GM19239 (cell line): ENCODE measurements at regions not wholly inside any gene's neighbourhood (a gene's known extent, or its start where the extent isn't known, plus 50 kb on each side); places are given as distances from the start of the nearest gene placed in this dataset.
A peak's percentile ranks its signal among the peaks of the same experiment; 100 is the strongest.
"Not testable (repeated sequence)": the region's sequence is repeated elsewhere in the genome, so short reads cannot be mapped to it uniquely, and the experiment has no call there.

Experiments
- DNase-seq: peaks from one replicate; pipeline ENCODE4 v3.0.0; 2011; ENCODE audit warnings: low spot score; ENCODE audit not compliant: insufficient read length
- FAIRE-seq: peaks from 2 replicates; lab custom pipeline; 2011; peaks lifted over from hg19 to GRCh38; lab: Jason Lieb, UNC

DNA sequence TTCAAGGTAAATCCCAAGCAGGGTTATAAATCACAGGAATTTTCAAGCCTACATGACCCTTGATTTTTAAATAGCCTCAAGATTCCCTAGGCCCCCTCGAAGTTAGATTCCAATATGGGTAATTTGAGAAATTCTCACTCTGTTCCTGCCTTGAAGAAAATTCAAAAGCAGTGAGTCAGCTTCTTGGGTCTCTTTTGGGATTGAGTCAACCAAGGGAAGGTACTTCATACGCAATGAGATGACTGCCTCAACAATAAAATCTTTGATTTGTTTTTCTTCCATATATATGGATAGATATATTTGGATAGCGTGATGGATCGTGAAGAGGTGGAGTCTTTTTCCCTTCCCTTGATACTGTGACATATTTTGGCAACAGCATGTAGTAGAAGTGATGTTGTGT lies 180.4 kb upstream of the ATP2B1 start:
- DNase-seq (no peak), FAIRE-seq (no peak)

DNA sequence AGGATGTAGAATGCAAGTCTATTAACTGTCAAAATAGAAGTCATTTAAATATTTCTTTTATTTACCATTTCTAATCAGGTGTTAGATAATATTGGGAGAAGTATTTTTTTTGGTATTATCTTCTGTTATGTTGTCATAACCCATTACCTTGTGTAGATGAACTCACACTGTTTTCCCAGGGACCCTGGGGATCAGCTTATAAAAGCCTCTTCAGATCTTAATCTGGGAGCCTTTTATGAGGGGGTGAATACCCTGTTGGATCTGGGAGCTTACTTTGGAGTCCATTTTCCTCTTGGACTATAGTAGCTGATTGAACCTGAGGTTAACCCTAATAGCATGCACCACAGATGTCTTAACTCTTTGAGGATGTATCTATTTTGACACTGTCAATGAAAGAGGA lies 176.3 kb upstream of the ATP2B1 start:
- DNase-seq (no peak), FAIRE-seq (no peak)

DNA sequence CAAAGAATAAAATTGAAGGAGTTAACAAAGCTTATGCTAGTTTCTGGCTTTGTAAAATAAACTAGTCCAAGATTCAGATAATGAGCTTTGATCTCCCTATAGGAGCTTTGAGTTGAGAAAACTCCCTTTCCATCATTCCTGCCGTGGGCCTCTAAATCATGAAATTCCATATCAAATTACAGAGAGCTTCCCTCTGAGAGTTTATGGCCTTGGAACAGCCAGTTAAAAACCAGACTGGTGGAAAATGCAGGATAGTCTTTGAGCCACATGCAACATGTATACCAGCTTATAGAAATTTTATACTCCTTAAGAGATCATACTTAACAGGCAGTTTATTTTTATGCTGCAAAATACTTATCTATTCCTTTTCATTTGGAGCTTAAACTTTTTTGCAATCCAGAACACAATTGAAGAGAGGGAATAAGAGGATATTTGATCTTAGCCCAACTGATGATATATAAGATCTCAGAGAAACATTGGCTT lies 175.8 kb upstream of the ATP2B1 start:
- FAIRE-seq: no peak
- no peak for DNase-seq

DNA sequence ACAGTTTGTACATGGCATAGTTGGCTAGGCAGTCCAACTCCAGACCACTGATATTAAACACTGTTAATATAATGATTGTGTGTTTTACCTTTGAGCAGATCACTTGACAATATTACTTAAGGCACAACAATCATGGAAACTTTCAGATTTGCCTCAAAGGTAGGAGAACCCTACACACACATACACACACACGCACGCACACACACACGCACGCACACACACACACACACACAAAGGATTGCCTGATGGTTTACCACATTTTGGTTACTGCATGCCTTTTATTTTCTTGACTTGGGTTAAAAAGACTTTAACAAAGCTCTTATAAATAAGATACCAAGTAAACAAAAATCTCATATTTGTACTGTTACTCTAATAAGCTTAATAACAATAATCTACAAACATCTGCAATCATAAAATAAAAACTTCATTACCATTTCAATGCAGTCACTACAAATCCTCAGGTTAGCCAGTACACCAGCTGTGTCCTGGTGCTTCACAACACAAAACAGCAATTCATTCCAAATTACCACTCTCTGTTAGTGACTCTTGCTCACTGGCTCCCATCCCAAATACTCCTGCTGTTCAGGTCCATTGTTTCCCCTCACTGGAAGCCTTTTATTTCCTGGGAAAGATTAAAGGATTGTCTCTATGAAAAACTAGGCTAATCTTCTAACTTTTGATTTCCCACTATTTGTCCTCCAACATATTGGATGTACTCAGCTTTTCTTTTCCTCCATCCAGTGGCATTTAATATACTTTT lies 175.2 kb upstream of the ATP2B1 start:
- FAIRE-seq: no peak
- DNase-seq: no peak

DNA sequence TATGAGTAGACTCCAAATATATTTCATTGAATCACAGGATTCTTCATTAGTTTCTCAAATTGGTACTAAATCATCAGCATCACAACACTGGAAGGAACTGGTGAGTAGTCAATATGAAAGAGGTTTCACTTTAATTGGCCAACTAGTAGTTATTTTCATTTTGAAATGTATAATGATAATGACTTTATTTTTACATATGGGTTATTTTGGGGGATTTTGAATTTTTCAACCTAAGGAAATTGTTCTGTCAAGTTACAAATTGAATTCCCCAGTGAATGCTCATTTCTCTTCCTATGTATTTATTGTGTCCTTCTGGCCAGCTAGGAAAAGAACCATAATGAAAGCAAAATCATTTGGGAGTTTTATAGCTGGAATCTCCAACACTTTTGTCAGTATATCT lies 174.2 kb upstream of the ATP2B1 start:
- DNase-seq (no peak), FAIRE-seq (no peak)

DNA sequence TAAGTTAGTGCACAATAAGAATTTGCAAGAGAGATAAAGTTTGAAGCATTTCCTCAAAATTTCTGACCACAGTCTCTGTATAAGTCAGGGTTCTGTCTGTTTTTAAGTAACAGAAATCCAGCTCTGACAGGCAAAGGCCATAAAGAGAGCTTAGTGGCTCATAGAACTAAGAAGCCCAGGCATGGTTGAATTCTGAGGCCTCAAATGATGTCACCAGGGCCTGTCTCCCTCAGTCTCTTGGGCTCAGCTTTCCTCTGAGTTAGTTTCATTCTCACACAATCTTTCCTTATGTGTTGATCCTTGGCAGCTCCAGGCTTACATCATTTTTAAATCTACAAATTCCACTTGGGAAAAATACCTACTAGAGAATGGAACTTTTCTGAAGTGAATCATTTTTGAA lies 173.4 kb upstream of the ATP2B1 start:
- no peak for FAIRE-seq
- no peak for DNase-seq

DNA sequence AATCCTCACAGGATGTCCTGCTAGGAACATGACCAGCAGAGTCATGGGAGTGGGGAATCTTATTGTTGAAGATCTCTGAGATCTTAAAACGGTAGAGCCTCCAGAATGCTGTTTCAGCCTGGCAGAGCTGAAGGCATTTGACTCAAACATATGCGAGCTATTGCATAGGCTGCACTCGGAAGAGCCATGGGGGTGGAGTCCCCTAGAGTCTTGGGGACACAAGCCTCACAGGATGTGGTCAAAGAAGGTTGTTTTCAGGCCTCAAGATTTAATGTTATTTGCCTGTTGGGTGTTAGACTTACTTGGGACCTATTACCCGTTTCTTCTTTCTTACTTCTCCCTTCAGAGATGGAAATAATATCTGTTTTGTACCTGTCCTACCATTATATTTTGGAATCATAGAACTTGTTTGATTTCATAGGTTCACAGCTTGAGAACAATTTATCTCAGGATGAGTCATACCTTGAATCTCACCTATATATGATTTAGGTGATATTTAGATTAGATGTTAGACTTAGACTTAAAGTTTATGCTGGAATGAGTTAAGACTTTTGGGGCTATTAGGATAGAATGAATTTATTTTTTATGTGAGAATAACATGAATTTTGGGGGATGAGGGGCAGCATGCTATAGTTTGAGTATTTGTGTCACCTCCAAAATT lies 172.2 kb upstream of the ATP2B1 start:
- peak; percentile 52 for DNase-seq
- FAIRE-seq: peak; percentile 100

DNA sequence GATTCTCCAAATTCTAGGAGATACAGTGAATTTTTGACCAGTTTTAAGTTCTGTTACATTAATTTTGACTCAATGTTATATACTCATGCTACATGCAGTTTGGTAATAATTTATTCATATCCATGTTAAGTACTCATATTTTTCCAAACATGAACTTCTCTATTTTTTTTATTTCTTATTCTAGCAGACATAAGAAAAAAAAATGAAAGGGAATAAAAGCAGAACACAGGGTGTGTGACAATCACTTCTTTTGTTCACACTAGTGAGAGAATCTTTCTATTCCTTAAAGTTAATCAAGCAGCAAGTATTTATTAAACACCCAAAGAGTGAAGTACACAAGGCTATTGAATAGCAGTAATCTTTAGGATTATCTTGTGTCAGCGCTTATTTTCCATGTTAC lies 171.1 kb upstream of the ATP2B1 start:
- FAIRE-seq: peak; percentile 83
- no peak for DNase-seq

DNA sequence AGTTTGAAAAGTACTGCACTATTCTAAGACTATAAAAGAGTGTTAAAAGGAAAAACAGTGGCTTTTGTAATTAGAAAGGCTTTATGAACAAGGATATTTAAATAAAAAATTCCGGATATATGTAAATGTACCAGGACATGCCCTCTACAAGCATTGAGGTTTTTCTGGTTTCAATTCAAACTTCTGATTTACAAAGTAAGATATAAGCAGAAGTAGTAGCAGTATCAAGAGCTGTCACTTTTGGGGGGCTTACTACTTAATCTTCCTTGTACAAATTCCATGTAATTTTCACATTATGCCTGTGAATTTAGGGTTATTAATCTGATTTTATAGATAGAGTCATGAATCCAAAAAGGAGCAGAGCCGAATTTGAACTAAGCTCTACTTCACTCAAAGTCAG lies 170.3 kb upstream of the ATP2B1 start:
- DNase-seq: no peak
- FAIRE-seq: peak; percentile 80

DNA sequence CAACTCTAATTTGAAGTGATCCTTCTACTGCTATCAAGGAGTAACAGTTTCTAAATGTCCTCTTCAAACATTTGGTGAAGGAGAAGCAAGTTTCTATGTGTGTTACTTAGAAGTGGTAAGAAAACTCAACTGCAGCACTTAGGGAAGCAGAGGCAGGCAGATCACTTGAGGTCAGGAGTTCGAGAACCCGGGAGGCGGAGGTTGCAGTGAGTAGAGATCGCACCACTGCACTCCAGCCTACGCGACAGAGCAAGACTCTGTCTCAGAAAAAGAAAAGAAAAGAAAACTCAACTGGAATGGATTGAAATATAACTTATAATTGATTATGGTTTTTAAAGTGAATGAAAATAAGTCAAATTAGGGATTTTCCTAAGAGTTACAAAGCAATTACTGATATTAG lies 169.7 kb upstream of the ATP2B1 start:
- DNase-seq (no peak), FAIRE-seq (peak; percentile 89)

DNA sequence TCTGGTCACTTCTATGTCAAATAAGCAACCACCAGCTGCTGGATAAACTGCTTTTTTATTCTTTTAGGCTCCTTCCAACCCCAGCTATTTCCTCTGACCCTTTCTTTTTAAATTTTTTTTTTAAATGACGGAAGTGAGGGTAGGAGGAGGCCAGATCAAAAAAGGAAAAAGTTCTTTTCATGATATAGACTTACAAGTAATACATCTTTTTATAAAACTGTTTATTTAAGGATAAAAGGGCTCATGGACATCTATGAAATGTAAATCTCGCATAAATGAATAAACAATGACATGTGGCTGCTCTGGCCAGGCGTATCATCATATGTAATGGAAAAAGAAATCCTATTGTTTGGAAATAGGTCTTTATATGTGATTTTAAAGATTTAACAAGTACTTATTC lies 169.0 kb upstream of the ATP2B1 start:
- DNase-seq: no peak
- no peak for FAIRE-seq

DNA sequence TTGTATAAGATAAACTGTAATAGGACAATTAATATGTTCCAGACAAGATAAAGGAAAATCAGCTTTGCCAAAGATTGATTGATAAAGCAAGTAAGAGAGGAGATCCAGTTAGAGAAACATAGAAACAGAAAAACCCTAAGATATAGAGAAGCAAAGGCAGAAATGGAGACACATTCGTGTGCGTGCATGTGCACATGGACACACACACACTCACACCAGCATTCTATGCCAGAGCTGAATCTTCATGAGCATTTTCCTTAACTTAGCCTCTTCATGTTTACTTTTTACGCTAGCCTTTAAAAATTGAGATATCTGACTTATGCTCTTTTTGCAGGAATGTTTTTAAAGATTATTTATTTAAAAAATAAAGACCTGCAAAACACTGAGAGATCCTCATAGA lies 168.5 kb upstream of the ATP2B1 start:
- FAIRE-seq: peak; percentile 54
- no peak for DNase-seq

DNA sequence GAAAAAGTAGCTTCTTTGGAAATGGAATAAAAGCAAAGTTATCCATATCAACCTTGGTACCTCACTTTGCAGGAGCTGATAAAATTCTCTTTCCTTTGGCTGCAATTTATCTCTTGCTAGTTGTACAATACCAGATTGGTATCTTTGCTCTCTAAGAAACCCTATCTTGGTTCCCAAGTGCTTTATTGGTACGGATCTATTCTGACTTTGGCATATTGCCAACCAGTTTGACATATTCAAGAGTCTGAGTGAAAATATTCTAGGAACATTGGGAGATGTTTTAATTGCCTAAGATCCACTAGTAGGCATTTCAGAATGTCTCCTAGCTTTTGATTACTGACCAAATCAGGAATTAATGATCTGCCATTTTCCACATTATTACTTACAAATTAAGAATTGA lies 167.2 kb upstream of the ATP2B1 start:
- DNase-seq (no peak), FAIRE-seq (no peak)

DNA sequence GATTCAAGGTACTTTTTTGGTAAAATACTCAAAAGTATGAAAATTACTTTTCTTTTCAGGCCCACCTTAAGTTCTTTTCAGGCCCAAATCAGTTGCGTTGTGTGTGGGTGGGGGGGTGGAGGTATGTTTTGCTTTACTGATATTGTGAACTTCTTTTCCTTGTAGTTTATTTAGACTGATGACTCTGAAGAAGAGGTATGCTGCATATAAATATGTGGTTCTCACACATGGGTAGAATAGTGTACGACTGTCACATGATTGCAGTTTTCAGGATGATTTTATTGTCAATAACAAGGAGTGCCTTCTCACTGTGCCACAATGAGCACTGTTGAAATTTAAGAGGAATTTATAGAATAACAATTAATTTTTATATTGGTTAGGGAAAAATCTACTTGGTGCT lies 166.6 kb upstream of the ATP2B1 start:
- FAIRE-seq (no peak), DNase-seq (no peak)

DNA sequence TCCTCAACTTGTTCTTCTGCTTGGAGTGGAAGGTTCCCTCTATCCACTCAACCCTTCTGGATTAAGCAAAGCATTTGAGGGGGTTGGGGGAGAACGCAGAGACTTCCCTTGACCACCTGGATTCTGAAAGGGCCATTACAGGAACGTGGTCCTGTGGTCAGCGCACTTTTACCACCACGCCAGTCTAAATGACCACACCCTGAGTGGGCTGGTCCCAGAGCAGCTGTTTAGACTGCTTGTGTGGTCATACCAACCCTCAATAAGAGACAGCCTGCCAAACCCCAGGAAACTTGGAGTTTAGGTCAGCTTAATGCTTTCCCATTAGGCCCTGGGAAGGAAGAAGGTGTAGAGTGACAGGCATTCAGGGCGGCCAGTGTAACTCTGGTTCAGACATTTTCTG lies 165.5 kb upstream of the ATP2B1 start:
- FAIRE-seq (no peak), DNase-seq (no peak)

DNA sequence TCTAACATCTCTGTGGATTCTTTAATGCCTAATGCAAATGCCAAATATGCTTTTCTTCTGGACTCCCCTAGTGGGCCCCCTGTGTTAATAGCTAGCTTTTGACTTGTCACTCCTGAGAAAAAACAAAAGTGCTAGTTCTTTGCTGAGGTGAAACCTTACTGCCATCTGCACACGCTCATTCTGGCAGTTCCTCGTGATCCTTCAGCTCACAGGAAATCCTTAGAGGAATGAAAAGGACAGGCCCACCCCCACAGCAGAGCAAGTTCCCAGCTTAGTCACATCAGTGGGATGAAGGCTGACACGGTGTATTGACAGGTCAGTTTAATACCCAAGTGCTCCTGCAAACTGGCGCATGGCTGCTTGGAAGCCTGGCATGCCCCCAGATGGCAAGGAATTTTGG lies 165.1 kb upstream of the ATP2B1 start:
- peak; percentile 76 for FAIRE-seq
- no peak for DNase-seq

DNA sequence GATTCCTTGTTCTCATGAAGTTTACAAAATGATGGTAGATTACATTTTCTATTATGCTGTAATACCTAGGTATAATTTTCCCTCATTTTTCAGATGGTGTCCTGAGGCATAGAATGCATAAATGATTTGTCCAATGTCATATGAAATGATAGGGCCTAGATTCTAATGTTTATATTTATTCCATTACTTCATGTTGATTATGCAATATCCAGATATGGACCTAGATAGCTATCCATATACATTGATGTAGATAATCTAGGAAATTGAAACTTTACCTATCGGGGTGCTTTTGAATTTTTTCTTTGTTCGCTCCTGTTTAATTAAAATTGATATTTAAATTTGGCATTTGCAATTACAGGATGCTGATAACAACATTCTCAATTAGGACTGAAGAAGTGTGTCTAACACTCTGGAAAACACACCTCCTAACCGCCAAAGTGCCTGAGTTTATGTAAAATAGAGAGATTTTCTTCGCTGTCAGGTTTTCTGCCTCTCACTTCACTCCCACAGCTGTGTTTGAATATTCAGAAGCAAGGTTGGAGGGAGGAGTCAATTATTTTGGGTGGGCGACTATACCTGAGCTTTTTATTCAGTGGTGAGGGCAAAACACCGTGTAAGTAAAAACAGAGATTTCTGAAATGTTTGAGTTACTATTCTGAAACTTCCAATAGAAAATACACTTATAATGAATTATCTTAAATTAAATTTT lies 164.4 kb upstream of the ATP2B1 start:
- DNase-seq: no peak
- no peak for FAIRE-seq

DNA sequence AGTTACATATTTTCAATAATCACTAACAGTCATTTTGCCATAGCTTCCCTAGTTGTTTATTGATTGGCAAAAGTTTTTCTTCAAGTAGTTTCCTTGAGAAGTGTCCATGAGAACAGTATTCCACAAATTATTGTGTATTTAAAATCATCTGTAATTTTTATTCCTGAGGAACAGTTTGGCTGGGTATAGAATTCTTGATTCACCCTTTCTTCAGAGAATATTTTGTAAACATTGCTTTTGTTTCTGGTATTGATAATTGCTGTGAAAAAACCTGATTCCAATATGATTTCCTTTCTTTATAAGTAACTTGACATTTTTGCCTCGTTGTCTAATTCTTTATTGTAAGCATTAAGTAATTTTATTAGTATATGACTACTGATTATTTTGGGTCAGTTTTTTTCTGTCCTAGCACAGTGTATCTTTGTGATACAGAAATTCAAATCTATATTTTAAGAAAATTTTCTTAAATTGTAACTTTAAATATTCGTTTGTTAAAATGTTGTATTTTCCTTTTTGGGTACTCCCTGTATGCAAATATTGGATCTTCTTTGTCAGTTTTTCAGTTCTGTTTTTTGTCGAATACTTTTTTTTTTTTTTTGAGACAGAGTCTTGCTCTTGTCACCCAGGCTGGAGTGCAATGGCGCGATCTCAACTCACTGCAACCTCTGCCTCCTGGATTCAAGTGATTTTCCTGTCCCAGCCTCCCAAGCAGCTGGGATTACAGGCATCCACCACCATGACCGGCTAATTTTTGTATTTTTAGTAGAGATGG lies 162.0 kb upstream of the ATP2B1 start:
- no peak for DNase-seq
- no peak for FAIRE-seq

DNA sequence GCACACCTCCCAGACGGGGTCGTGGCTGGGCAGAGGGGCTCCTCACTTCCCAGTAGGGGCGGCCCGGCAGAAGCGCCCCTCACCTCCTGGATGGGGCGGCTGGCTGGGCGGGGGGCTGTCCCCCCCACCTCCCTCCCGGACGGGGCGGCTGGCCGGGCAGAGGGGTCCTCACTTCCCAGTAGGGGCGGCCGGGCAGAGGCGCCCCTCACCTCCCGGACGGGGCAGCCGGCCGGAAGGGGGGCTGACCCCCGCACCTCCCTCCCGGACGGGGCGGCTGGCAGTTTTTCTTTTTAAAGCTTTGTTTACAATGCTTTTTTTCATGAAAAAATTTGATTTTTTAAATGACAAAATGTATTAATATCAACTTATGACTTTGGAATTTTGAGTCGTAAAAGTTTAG lies 159.0 kb upstream of the ATP2B1 start:
- not testable (repeated sequence) for FAIRE-seq, DNase-seq

DNA sequence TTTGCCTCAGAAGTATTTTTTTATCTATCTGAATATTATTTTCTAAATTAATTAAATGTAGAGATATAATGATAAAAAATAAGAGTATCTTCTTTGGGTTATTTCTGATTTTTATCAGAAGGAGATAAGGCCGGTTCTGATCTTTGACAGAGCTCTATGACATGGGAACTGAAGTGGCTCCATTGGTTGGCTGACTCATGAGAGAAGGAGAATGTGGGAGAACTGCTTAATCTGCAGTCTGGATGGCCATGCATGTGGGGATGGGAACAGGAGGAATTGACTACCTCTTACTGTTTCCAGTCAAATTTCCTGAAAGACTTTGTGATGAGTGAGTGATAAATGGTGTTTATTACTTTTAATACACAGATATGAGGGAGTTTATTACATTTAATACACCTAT lies 155.8 kb upstream of the ATP2B1 start:
- DNase-seq: no peak
- FAIRE-seq: no peak

DNA sequence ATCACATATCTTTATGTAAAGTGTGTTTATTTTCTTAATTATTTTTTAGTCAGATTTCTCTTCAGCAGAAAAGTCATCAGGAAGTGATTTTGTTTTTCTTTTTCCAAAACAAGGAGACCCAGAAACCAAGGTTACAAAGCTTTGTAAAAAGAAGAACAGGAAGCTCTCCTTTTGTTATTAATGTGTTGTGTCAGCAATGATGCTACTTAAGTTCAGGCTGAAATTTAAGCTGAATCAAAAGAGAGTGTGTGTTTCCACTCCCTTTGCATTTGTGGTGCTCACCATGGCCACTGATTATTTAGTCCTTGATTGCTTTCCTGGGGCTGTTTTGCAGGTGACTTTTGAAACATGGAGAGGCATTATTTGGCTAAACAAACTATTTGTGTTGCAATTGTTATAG lies 155.3 kb upstream of the ATP2B1 start:
- DNase-seq (no peak), FAIRE-seq (no peak)
